Activated CD4-positive, CD25-positive, alpha-beta regulatory T cell treated with anti-CD3 and anti-CD28 coated beads, Interleukin-2, amount 50 U/mL, for 24 hours (primary cell): ENCODE measurements at regions not wholly inside any gene's neighbourhood (a gene's known extent, or its start where the extent isn't known, plus 50 kb on each side); places are given as distances from the start of the nearest gene placed in this dataset.

Experiments
- ATAC-seq, 2 donors: fragments of 150-1000 bp; cut with Tn5 transposase; one replicate each; pipeline ENCODE4 v1.10.0; 2021; ENCODE audit warnings: mild to moderate bottlenecking in 1 of 2, moderate library complexity in 1 of 2

GRCh38 chr20:63115651-63116411 is 100.1 kb downstream of the YTHDF1 start:
- no peak for ATAC-seq

GRCh38 chr20:63114693-63115311 is 101.1 kb downstream of the YTHDF1 start:
- ATAC-seq, result no peak

- no peak for ATAC-seq
Measured at GRCh38 chr20:63114006-63114692, 101.8 kb downstream of the YTHDF1 start.

- no peak for ATAC-seq
Measured at GRCh38 chr20:63112491-63113219, 103.3 kb downstream of the YTHDF1 start.

- no peak for ATAC-seq
Measured at GRCh38 chr20:63108247-63108646, 101.5 kb upstream of the BHLHE23 start.

GRCh38 chr20:63107449-63108200 is 100.9 kb upstream of the BHLHE23 start:
- no peak for ATAC-seq

GRCh38 chr20:63106765-63107448 is 100.1 kb upstream of the BHLHE23 start:
- ATAC-seq, result no peak

- no peak for ATAC-seq
Measured at GRCh38 chr20:63106108-63106764, 99.5 kb upstream of the BHLHE23 start.

- no peak for ATAC-seq
Measured at GRCh38 chr20:63105211-63106107, 98.7 kb upstream of the BHLHE23 start.

- no peak for ATAC-seq
Measured at GRCh38 chr20:63104312-63105181, 97.8 kb upstream of the BHLHE23 start.

GRCh38 chr20:63103402-63104311 is 96.9 kb upstream of the BHLHE23 start:
- ATAC-seq, result no peak

- ATAC-seq, result peak; percentile 57 to 62
Measured at GRCh38 chr20:63102721-63103375, 96.1 kb upstream of the BHLHE23 start.

- peak; percentile 69 to 71 for ATAC-seq
Measured at GRCh38 chr20:63101781-63102720, 95.3 kb upstream of the BHLHE23 start.

- ATAC-seq, result no peak
Measured at GRCh38 chr20:63100926-63101699, 94.3 kb upstream of the BHLHE23 start.

- ATAC-seq, result no peak
Measured at GRCh38 chr20:63100174-63100925, 93.6 kb upstream of the BHLHE23 start.
